HG03342 (cell line): ENCODE measurements at regions not wholly inside any gene's neighbourhood (a gene's known extent, or its start where the extent isn't known, plus 50 kb on each side); places are given as distances from the start of the nearest gene placed in this dataset.

ENCODE experiments used
- ATAC-seq: cut with Tn5 transposase; IDR thresholded peaks from one replicate; pipeline ENCODE4 v1.9.1; 2021; ENCODE audit warnings: mild to moderate bottlenecking, moderate library complexity; ENCODE audit not compliant: unreplicated experiment

GRCh38 chr18:67300498-67300897 lies 216.0 kb downstream of the DSEL start:
- no peak for ATAC-seq

- no peak for ATAC-seq
Measured at GRCh38 chr18:67292814-67293213, 223.7 kb downstream of the DSEL start.

DNA sequence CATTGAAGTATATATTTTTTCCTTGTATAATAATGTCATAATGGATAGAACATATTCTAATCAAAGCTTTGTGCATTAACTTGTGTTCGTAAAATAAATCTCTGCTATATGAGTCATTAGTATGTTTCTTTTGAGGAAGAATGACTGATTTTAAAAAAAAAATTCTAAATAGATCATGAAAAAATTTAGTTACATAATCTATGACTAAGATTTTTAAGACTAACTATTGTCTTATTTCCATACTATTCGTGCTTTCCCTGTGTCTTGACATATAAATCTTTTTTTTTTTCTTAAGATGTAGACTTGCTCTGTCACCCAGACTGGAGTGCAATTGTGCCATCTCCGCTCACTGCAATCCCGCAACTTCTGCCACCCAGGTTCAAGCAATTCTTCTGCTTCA lies 226.1 kb downstream of the DSEL start:
- ATAC-seq: no peak

GRCh38 chr18:67285583-67285982 lies 230.9 kb downstream of the DSEL start:
- no peak for ATAC-seq

- no peak for ATAC-seq
Measured at GRCh38 chr18:67282796-67283195, 233.7 kb downstream of the DSEL start.

- no peak for ATAC-seq
Measured at GRCh38 chr18:67281746-67282145, 234.8 kb downstream of the DSEL start.

DNA sequence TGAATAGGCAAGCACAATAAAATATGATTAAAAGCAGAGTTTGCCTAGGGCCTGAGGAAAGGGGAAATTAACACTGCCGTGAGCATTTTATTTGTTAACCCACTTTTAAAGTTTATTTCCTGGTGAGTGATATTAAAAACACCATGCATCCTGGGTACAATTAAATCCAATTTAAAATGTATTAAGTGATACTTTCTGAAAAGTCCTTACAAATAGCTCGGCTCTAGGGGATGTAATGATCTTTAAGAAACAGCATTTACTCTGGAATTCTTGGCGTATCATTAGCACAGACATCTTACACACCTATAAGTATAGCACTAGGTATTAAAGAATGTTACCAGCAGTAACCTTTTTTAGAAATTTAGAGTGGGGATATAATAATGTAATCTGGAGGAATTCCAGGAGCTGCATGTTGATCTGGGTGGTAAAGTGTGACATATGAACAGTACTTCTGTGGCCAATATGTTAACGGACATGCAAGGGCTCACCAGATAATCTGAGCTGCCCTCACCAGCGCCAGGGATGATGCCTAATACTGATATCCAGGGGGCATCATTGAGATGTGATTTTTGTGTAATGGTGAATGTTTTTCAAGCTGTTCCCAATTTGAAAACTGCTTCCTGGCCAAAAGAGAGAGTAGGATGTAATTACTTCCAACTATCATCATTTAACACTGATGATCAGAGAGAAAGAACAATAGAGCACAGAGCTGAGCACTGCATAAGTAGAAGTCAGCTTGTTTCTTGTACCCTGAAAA lies 235.9 kb downstream of the DSEL start:
- ATAC-seq: no peak

GRCh38 chr18:67279988-67280387 lies 236.5 kb downstream of the DSEL start:
- ATAC-seq: no peak

DNA sequence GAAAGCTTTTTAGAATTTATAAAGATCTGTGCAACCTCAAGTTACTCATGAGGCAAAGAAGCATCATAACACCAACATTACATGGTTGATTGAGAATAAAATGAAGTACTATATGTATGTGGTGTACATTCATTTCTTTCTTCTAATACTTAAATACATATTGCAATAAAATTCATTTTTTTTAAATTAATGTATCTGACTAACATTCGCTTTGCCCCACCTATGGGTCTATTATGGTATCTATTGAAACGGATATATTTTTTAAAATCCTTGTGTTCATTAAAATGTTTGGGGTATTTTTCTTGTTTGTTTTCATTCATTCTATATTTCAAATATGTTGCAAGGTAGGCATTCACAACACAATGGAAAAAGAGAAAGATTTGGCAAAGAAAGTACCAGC lies 237.5 kb downstream of the DSEL start:
- no peak for ATAC-seq

DNA sequence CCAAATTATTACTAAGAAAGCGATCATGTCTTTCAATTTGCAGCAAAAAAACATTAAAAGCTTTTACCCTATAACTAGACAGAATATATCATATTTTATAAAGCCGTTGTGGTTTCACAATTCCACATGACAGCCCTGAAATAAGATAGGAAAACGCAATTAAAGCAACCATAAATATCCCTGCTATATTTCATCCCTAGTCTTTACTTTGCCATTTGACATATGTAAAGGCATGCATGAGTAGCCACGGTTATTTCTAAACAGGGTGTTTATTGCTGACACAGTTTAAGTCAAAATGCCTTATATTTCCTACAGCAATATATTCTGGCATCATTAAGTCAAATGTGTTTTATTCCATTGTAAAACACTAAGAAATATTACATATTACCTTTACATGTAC lies 239.9 kb downstream of the DSEL start:
- no peak for ATAC-seq

GRCh38 chr18:67273288-67273687 lies 243.2 kb downstream of the DSEL start:
- no peak for ATAC-seq

DNA sequence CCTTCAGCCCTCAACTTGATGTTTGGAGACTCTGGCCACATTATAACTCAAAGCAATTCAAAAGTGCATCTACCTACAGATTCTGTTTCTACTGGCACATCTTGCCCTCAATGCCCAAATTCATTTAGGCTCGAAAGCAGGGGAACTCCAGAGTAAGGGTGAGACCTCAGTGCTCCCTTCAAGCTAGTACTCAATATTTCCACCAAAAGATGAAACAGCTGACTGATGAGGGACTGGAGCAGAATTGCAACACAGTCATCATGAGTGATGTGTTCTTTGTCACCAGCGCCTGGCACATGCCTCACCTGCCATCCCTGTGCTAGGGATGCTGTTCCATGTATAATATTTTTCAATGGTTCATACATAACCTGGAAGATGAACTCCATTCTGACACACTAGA lies 247.3 kb downstream of the DSEL start:
- ATAC-seq: no peak

GRCh38 chr18:67268530-67268929 lies 248.0 kb downstream of the DSEL start:
- no peak for ATAC-seq

- no peak for ATAC-seq
Measured at GRCh38 chr18:67266246-67267237, 250.0 kb downstream of the DSEL start.

DNA sequence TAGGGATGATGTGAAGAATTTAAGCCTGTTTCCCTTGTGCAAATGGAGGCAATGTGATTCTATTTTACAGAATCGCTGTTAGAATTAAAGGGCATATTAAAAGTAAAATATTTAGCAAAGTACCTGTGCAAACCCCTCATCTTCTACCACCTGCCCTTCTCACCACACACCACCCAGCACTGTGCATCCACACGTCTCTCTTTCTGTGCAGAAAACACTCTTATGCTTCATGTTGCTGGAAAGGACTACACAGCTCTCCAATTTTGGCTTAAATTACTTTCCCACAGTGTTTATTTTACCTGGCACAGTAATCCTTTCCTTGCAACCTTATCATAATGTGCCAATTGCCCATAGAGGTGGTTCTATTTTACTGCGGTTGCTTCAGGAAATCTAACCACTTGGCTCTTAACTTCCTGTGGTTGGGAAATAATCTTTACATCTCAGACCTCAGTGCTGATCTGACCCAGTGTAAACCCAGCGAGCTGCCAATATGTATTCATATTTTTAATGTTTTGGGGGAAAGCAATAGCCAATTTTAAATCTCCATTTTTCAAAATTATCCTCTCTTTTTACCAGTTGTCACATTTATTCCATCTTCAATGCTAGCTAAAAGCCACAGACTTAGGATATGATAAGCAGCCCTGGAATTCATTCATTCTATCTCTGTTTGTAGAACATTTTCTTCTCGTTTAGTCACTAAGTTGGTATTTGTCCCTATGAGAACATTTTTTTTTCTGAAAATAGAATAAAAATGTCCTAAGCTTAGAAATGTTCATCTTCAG lies 250.9 kb downstream of the DSEL start:
- no peak for ATAC-seq

DNA sequence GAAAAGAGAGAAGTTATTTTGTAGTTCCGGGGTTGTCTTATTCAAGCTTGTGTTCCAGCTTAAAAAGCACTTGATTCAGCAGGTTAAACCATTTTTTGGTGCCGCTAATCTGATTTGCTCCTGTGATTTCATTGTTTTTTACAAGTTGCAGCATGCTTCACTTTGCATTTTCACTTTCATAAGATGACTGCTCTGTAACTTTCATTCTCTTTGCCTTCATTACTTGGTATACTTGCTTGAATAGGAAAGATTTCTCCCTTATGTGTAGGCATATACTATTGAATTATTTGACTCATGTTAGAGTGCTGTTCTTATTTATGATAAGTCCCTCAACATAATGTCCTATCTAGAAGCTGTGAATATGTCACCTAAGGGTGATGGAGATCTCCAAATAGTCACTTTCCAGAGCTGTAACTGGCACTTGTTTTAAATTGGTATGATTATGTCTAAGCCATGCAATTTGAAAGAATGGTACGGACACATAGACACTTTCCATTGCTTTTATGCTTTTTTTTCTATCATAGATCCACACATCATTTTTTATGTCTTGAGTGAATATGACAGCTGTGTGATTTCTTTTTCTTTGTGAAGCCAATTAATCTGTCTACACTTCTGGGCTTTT lies 254.5 kb downstream of the DSEL start:
- ATAC-seq: no peak

DNA sequence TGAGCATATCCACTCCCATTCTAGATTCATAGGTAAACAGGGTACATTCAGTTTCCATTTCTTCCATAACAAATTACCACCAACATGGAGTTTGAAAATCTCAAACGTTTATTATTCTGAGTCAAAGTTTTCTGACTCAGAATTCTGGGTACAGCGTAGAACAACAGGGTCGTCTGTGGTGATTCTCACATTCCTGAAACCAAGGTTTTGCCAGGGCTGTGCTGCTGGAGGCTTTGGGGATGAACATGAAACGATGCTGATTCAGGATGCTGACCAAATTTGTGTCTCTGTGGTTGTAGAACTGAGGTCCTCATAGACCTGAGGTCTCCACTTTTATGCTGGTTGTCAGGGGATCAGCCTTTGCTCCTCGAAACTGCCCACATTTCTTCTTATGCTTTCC lies 255.7 kb downstream of the DSEL start:
- ATAC-seq: no peak

GRCh38 chr18:67250776-67251424 lies 265.6 kb downstream of the DSEL start:
- ATAC-seq: no peak

DNA sequence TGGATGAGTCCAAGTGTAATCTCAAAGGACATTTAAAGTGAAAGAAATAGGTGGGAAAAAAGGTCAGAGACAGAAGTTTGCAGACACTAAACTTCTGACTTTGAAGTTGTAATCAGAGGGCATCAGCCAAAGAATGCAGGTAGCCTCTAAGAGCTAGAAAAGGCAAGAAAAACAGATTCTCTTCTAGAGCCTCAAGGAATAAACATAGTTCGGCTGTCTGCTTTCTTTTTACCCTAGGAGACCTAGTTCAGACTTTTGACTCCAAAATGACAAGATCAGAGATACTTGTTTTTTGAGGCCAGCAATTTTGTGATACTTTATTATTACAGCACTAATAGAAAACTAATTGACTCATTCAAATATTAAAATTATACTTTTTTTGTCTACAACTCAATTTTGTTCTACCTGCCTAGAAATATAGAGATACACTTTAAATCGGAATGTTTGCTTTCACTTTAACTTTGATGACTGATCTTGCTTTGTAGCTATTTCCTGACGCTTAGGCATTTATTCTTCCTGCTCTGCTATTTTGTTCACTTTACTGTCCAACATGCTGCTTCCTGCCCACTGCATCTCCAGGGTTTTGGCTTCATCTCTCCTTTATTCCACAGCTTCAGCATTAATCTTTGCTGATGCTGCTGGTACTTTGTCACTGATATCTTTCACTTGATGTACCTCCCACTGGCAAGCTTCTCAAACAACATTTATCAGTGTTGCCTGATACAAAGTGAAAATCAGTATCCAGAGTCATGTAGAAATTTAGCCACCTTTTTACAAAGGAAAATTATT lies 272.5 kb downstream of the DSEL start:
- ATAC-seq: no peak
